Frontal cortex (tissue), 3 donors: ENCODE measurements at regions not wholly inside any gene's neighbourhood (a gene's known extent, or its start where the extent isn't known, plus 50 kb on each side); places are given as distances from the start of the nearest gene placed in this dataset.

Experiments used
- DNase-seq, 2 donors: peaks; one replicate each; pipeline ENCODE4 v3.0.0; 2012; ENCODE audit warnings: low spot score in 2 of 2
- FAIRE-seq: peaks from 2 replicates; lab custom pipeline; 2012; peaks lifted over from hg19 to GRCh38; lab: Jason Lieb, UNC
- donor health status: control.
- donor health status: control.
- donor health status: control.

- FAIRE-seq (no peak), DNase-seq (no peak)
Observed at GRCh38 chr15:25224396-25224795, 214.4 kb downstream of the UBE3A start.

GRCh38 chr15:25226360-25226759 is 212.5 kb downstream of the UBE3A start:
- DNase-seq: no peak
- no peak for FAIRE-seq

- FAIRE-seq (no peak), DNase-seq (no peak)
Observed at GRCh38 chr15:25228261-25228660, 210.6 kb downstream of the UBE3A start.

GRCh38 chr15:25230442-25230841 is 208.4 kb downstream of the UBE3A start:
- FAIRE-seq (no peak), DNase-seq (no peak)

- DNase-seq: no peak
- no peak for FAIRE-seq
Observed at GRCh38 chr15:25233766-25234350, 205.0 kb downstream of the UBE3A start.

GRCh38 chr15:25234831-25235230 is 204.0 kb downstream of the UBE3A start:
- FAIRE-seq: no peak
- DNase-seq: no peak

GRCh38 chr15:25235391-25235790 is 203.4 kb downstream of the UBE3A start:
- FAIRE-seq (no peak), DNase-seq (no peak)

GRCh38 chr15:25236143-25236860 is 202.5 kb downstream of the UBE3A start:
- DNase-seq: no peak
- no peak for FAIRE-seq

- no peak for FAIRE-seq
- no peak for DNase-seq
Observed at GRCh38 chr15:25236861-25237155, 202.0 kb downstream of the UBE3A start.

GRCh38 chr15:25237291-25237978 is 201.4 kb downstream of the UBE3A start:
- DNase-seq: no peak

GRCh38 chr15:25238126-25238525 is 200.7 kb downstream of the UBE3A start:
- DNase-seq: no peak
- no peak for FAIRE-seq

More at GRCh38 chr15:25237291-25237978, 201.4 kb downstream of the UBE3A start:
- no peak for FAIRE-seq

GRCh38 chr15:25238716-25239470 is 199.9 kb downstream of the UBE3A start:
- FAIRE-seq (no peak), DNase-seq (no peak)

GRCh38 chr15:25239471-25240345 is 199.1 kb downstream of the UBE3A start:
- DNase-seq: no peak

GRCh38 chr15:25240461-25241021 is 198.3 kb downstream of the UBE3A start:
- no peak for DNase-seq
- FAIRE-seq: no peak

More at GRCh38 chr15:25239471-25240345, 199.1 kb downstream of the UBE3A start:
- no peak for FAIRE-seq

- no peak for DNase-seq
- no peak for FAIRE-seq
Observed at GRCh38 chr15:25241241-25241801, 197.5 kb downstream of the UBE3A start.

- DNase-seq (no peak), FAIRE-seq (no peak)
Observed at GRCh38 chr15:25242166-25242879, 196.5 kb downstream of the UBE3A start.

- no peak for FAIRE-seq
- no peak for DNase-seq
Observed at GRCh38 chr15:25242957-25243799, 195.6 kb downstream of the UBE3A start.

- DNase-seq: no peak
- no peak for FAIRE-seq
Observed at GRCh38 chr15:25243800-25244097, 195.1 kb downstream of the UBE3A start.
